ENCODE measurements at regions not wholly inside any gene's neighbourhood (a gene's known extent, or its start where the extent isn't known, plus 50 kb on each side); places are given as distances from the start of the nearest gene placed in this dataset.

DNA sequence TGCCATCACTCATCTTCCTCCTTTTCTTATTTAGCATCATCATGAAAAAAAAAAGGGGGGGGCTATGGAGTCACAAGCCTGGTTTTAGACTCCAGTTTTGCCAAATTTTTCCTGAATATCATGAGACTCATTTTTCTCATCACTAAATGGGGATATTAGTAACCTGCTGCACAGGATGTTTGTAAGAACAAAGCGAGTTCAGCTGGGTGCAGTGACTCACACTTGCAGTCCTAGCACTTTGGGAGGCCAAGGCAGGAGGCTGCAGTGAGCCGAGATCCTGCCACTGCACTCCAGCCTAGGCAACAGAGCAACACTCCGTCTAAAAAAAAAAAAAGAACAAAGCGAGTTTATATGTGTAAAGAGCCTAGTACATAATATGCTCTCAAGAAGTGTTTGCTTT lies 82.8 kb downstream of the TFAP2A start:
- no peak overlapping the region for H2AK9ac ChIP-seq (replicated peaks; ENCODE audit: low read depth, low read length, poor library complexity)
- WGBS, 2 experiments (ENCODE audit: extremely low coverage in 2 of 2, insufficient read length in 1 of 2): no CpG with 5 or more reads among the region's 4 CpGs
- no peak overlapping the region for H3K23ac ChIP-seq (ENCODE audit: low read depth, low read length)
- no peak overlapping the region for H4K8ac ChIP-seq (ENCODE audit: low read depth in 2 of 2, low read length in 2 of 2)
- ChIA-PET CTCF (no interaction called here), POLR2A (ENCODE audit: unreplicated experiment) (no interaction called here)
- H3K79me1 ChIP-seq (ENCODE audit: low read depth in 1 of 2, low read length in 2 of 2): no peaks in the 10 kb centered on the region
- H3K56ac ChIP-seq (ENCODE audit: extremely low read depth, insufficient read depth, low read length): no peak overlapping the region
- ATAC-seq (ENCODE audit: low read depth) (no peak), DNase-seq (no peak)
- dilution Hi-C loops (cut with HindIII; ENCODE audit: low sequenced_read_pairs, unreplicated experiment) (no loop called here), in situ Hi-C loops (cut with MboI; ENCODE audit: low sequenced_read_pairs) (no loop called here), intact Hi-C loops (cut with micrococcal nuclease) (no loop called here)
- H3K9me1 ChIP-seq (ENCODE audit: insufficient read depth, low read length): no peaks in the 10 kb centered on the region
- BruUV-seq (replicated peaks): no TSS peak
- no peak overlapping the region for H3K4ac ChIP-seq (ENCODE audit: low read depth, low read length)
- H3K4me2 ChIP-seq (ENCODE audit: low read depth, low read length): no peak overlapping the region
- no peak overlapping the region for H4K5ac ChIP-seq (ENCODE audit: low read depth, low read length)
- no peak overlapping the region for H2BK20ac ChIP-seq (ENCODE audit: low read depth, low read length)
- H3K14ac ChIP-seq (replicated peaks; ENCODE audit: low read depth, low read length): no peak overlapping the region
- H3K36me3 ChIP-seq (ENCODE audit: control insufficient read depth, insufficient read depth, low read length): no peaks in the 10 kb centered on the region
- no peak overlapping the region for H3K4me3 ChIP-seq (ENCODE audit: insufficient read depth, low read depth, low read length)
- no peaks in the 10 kb centered on the region for H3K27me3 ChIP-seq (ENCODE audit: control insufficient read depth, insufficient read depth, low read length)
- H2BK15ac ChIP-seq (ENCODE audit: low read depth, low read length): no peak overlapping the region
- no peak overlapping the region for H3K18ac ChIP-seq (ENCODE audit: low read depth, low read length)
- no peak overlapping the region for H2BK5ac ChIP-seq (ENCODE audit: low read depth, low read length, poor library complexity, severe bottlenecking)
- H3K4me1 ChIP-seq (ENCODE audit: control insufficient read depth, insufficient read depth, low read length): no peaks in the 10 kb centered on the region
- no peak overlapping the region for H2AFZ ChIP-seq (replicated peaks; ENCODE audit: low read length, poor library complexity)
- no peak overlapping the region for H3K9ac ChIP-seq (ENCODE audit: low read depth, low read length)
- H2AK5ac ChIP-seq (ENCODE audit: low read depth, low read length): no peak overlapping the region
- H2BK120ac ChIP-seq (ENCODE audit: low read depth, low read length): no peak overlapping the region
- no peak overlapping the region for H4K91ac ChIP-seq (ENCODE audit: insufficient read depth, low read depth, low read length)
- peaks cover 8% of the 10 kb centered on the region for H3K9me3 ChIP-seq (ENCODE audit: control insufficient read depth, insufficient read depth, low read length)
- no peaks in the 10 kb centered on the region for H4K20me1 ChIP-seq (ENCODE audit: insufficient read depth, low read length)
- H3K27ac ChIP-seq (ENCODE audit: insufficient read depth, low read length): no peak overlapping the region
- TF ChIP-seq USF2 (IDR thresholded peaks at IDR 0.05; ENCODE audit: low read depth, low read length) (no peak), FOS (IDR thresholded peaks at IDR 0.05; ENCODE audit: low read depth, low read length) (no peak), BHLHE40 (IDR thresholded peaks at IDR 0.05; ENCODE audit: low read depth, low read length) (no peak), RCOR1 (IDR thresholded peaks at IDR 0.05; ENCODE audit: insufficient replicate concordance, low read length) (no peak), MAFK (IDR thresholded peaks at IDR 0.05; ENCODE audit: low read depth, low read length) (no peak), CEBPB (IDR thresholded peaks at IDR 0.05; ENCODE audit: low read depth, low read length) (no peak), RAD21 (IDR thresholded peaks at IDR 0.05; ENCODE audit: low read length) (no peak), SMC3 (IDR thresholded peaks at IDR 0.05; ENCODE audit: low read depth, low read length) (no peak), NFE2L2 (IDR thresholded peaks at IDR 0.05; ENCODE audit: low read depth, low read length) (no peak), RFX5 (IDR thresholded peaks at IDR 0.05; ENCODE audit: low read depth, low read length) (no peak), POLR2A (IDR thresholded peaks at IDR 0.05; ENCODE audit: low read depth, low read length) (no peak), MAZ (IDR thresholded peaks at IDR 0.05; ENCODE audit: borderline replicate concordance, low read depth, low read length) (no peak), CHD1 (IDR thresholded peaks at IDR 0.05; ENCODE audit: low read depth, low read length) (no peak), MXI1 (IDR thresholded peaks at IDR 0.05; ENCODE audit: borderline replicate concordance, low read depth, low read length) (no peak), ELK1 (IDR thresholded peaks at IDR 0.05; ENCODE audit: borderline replicate concordance, low read depth, low read length) (no peak), CTCF (conservative IDR thresholded peaks at IDR 0.05; ENCODE audit: low read depth, low read length) (no peak)
